GM04504 (cell line): ENCODE measurements at regions not wholly inside any gene's neighbourhood (a gene's known extent, or its start where the extent isn't known, plus 50 kb on each side); places are given as distances from the start of the nearest gene placed in this dataset.
"Not testable (repeated sequence)": the region's sequence is repeated elsewhere in the genome, so short reads cannot be mapped to it uniquely, and the experiment has no call there.

ENCODE experiments used
- DNase-seq: peaks from one replicate; pipeline ENCODE4 v3.0.0-alpha.2; 2012; ENCODE audit warnings: low read depth

GRCh38 chr7:9210114-9210513, 776.7 kb downstream of the NXPH1 start:
- no peak for DNase-seq

DNA sequence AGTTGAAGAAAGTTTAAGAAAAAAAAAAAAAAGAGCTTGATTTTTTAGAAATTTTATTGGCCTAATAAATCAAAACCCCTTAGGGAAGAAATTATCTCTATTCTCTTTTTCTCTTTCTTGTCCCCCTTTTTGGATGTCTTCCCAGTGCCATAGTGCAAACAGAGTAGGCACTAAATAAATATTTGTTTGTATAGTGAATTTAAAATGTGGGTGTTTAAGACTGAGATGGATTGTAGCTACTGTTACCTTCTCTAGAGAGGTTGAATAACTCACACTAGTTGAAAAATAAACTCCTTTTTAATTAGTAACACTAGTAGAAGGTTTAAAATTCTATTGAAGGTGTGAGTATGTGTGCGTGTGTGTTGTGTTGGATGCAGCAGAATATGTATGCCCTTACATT, 783.8 kb downstream of the NXPH1 start:
- DNase-seq, result no peak

- no peak for DNase-seq
Measured at GRCh38 chr7:9226500-9226899, 793.1 kb downstream of the NXPH1 start.

- no peak for DNase-seq
Measured at GRCh38 chr7:9231630-9232121, 798.3 kb downstream of the NXPH1 start.

DNA sequence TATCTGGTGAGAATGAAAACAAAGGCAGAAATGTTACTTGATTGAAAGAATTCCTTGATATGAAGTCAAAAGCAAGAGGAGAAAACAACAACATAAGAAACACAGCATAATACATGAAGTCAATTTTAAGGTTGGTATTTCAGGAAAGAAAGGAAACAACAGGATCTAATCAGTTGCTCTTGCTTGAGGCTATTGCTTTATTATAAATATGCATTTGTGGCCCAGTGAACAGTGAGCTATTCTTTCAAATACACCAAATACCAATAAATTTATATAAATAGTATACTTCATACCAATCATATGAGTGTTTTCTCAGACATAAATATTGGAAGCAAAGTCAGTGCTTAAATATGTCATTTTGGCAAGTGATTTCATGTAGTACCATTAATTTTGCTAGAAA, 806.6 kb downstream of the NXPH1 start:
- no peak for DNase-seq

GRCh38 chr7:9241826-9242225, 808.4 kb downstream of the NXPH1 start:
- DNase-seq, result no peak

DNA sequence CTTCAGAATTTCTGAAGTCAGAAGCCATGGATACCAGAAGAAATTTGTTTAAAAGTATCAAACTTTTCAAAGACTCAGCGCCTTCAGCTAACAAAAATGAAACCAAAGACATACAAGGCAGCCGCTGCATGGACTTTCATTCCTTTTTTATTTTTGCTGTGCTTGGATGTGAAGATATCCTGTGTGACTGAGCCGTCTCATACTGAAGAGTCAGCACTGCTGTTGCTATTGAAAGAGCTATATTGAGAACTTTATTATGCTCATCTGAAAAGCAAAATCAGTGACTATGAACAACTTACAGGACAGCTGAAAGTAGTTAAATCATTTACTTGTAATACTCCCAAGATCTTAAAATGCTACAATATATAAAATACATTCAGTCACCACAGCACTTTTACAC, 809.2 kb downstream of the NXPH1 start:
- no peak for DNase-seq

- no peak for DNase-seq
Measured at GRCh38 chr7:9250876-9251275, 817.5 kb downstream of the NXPH1 start.

- DNase-seq, result no peak
Measured at GRCh38 chr7:9264395-9264794, 831.0 kb downstream of the NXPH1 start.

GRCh38 chr7:9280088-9280487, 846.7 kb downstream of the NXPH1 start:
- no peak for DNase-seq

- DNase-seq, result no peak
Measured at GRCh38 chr7:9283246-9283645, 849.8 kb downstream of the NXPH1 start.

- no peak for DNase-seq
Measured at GRCh38 chr7:9302436-9302835, 869.0 kb downstream of the NXPH1 start.

DNA sequence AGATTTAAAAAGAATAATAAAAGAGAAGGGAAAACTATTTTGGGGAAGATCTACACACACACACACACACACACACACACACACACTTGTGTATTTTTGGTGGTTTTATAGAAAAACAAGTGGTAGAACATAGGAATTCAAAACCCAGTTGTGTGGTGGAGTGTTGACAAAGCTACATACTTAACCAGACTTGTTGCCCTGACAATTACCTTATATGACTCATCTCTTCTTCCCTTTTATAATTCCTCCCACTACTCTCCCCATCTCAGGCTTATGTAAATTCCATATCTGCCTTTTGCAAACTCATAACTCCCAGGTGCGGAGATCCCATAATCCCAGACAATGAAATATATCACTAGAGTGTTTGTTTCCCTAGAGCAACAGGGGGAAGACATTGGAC, 873.7 kb downstream of the NXPH1 start:
- DNase-seq, result no peak

DNA sequence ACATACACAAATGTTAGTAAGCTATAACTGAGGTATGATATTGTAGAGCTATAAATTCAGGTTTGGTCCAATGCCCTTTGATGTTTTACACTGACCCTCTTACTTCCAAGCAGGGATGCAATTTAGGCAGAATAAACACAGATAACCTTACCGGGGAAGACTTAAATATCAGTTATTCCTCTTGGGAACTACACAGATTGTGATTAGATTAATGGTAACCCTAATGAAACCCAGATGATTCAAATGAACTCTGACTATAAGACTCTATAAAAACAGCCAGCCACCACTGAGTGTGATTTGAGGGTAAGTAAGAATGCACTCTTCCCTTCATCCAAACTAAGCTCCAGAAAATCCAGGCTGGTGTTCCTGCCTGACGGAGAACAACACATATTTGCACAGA, 891.1 kb downstream of the NXPH1 start:
- DNase-seq, result no peak

GRCh38 chr7:9328296-9328695, 894.9 kb downstream of the NXPH1 start:
- no peak for DNase-seq

DNA sequence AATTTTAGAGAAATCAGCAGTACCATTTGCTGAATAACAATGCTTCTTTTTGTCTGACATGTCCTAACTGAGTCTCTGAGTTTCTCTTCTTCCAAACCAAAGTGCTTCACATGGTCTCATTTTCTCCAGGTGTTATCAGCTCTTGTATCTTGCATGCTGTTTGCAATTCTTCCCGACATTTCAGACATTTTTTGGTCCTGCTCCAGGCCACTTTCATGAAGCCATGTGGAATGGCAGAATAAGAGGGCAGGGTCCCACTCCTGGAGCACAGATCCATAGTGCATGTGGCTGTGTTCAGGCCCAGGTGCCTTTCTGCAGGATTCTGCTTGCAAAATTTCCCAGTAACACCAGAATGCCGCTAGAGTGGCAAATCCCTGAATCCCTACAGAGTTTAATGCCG, 916.2 kb downstream of the NXPH1 start:
- no peak for DNase-seq

- DNase-seq, result no peak
Measured at GRCh38 chr7:9391221-9391620, 957.8 kb downstream of the NXPH1 start.

DNA sequence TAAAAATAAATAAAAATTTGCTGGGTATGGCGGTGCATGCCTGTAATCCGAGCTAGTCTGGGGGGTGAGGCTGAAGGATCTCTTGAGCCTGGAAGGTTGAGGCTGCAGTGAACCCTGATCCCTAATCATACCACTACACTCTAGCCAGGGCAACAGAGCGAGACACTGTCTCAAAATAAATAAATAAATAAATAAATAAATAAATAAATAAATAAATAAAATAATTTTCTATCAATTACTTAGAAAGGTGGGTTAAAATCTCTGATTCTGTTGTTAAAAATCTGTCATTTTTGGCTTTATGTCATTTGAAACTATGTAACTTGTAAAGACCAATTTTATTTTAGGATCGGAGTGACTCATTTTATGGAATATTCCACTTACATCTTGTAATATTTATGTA, 958.6 kb downstream of the NXPH1 start:
- DNase-seq, result no peak

DNA sequence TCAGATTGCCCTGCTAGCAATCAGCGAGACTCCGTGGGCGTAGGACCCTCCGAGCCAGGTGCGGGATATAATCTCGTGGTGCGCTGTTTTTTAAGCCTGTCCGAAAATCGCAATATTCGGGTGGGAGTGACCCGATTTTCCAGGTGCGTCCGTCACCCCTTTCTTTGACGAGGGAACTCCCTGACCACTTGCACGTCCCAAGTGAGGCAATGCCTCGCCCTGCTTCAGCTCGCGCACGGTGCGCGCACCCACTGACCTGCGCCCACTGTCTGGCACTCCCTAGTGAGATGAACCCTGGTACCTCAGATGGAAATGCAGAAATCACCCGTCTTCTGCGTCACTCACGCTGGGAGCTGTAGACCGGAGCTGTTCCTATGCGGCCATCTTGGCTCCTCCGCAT, 971.0 kb downstream of the NXPH1 start:
- DNase-seq, result not testable (repeated sequence)

GRCh38 chr7:9407816-9408215, 974.4 kb downstream of the NXPH1 start:
- DNase-seq, result no peak

DNA sequence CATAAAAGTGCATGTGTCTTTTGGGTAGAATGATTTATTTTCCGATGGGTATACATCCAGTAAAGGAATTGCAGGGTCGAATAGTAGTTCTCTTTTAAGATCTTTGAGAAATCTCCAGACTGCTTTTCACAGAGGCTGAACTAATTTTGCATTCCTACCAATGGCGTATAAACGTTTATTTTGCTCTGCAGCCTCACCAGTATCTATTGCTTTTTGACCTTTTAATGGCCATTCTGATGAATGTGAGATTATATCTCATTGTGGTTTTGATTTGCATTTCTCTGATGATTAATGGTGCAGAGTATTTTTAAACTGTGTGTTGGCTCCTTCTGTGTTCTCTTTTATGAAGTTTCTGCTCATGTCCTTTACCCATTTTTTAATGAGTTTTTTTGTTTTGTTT, 1020.1 kb downstream of the NXPH1 start:
- no peak for DNase-seq

DNA sequence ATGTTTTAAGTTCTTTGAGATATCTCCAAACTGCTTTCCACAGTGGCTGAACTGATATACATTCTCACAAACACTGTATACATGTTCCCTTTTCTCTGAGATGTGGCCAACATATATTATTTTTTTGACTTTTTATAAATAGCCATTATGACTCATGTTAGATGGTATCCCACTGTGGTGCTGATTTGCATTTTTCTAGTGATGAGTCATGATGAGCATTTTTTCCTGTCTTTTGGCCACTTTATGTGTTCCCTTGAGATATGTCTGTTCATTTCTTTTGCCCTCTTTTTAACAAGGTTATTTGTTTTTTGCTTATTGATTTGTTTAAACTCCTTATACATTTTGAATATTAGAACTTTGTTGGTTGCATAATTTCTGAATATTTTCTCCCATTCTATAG, 1055.1 kb downstream of the NXPH1 start:
- DNase-seq, result peak; percentile 39

GRCh38 chr7:9498303-9498702, 1064.9 kb downstream of the NXPH1 start:
- DNase-seq, result no peak

- DNase-seq, result no peak
Measured at GRCh38 chr7:9502269-9502668, 1068.9 kb downstream of the NXPH1 start.

DNA sequence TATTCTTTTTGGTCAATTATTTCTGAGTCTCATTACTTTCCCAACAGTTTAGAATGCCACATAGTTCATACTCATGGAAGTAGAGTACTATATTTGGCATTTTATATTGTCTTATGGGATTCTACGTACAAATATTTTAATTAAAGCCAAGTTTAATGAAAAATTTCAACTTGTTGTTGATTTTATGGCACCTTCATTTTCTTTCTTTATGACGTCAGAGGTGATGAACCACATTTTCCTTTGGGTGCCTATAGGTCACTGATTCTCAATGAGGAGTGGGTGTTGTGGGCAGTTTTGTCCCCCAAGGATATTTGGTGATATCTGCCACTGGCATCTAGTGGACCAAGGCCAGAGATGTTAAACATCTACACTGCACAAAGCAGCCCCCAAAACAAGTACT, 1071.3 kb downstream of the NXPH1 start:
- no peak for DNase-seq
